GM12878 (cell line): ENCODE measurements at regions not wholly inside any gene's neighbourhood (a gene's known extent, or its start where the extent isn't known, plus 50 kb on each side); places are given as distances from the start of the nearest gene placed in this dataset.

Source experiments
- ATAC-seq: fragments of 200-7000 bp; cut with Tn5 transposase; 3 replicates; pipeline ENCODE4 v1.9.1; 2020; ENCODE audit warnings: mild to moderate bottlenecking, moderate library complexity
- BruUV-seq: library from RNA; stranded (reverse); fragments of 400-500 nt; replicated peaks from 2 replicates; lab custom pipeline; 2021; lab: Mats Ljungman, UMichigan
- CTCF ChIA-PET: fragments of 300-600 bp; sonication (Branson Sonifier 250); formaldehyde crosslinking; extraction: SDS; loops from one replicate; lab custom pipeline; 2021; ENCODE audit warnings: inconsistent platforms; lab: Yijun Ruan, JAX
- POLR2A ChIA-PET: fragments of 350-600 bp; formaldehyde crosslinking; extraction: SDS; loops from one replicate; lab custom pipeline; 2021; ENCODE audit warnings: inconsistent platforms; lab: Charles Lee
- RAD21 ChIA-PET: fragments of 300-600 bp; sonication (Branson Sonifier 250); formaldehyde crosslinking; loops from one replicate; lab custom pipeline; 2023; ENCODE audit warnings: antibody characterized with exemption; ENCODE audit not compliant: unreplicated experiment; lab: Charles Lee
- SMC1A ChIA-PET: fragments of 300-600 bp; sonication (Branson Sonifier 250); formaldehyde crosslinking; loops from one replicate; lab custom pipeline; 2023; ENCODE audit not compliant: unreplicated experiment, uncharacterized antibody; lab: Charles Lee
- DNase-seq: peaks from one replicate; pipeline ENCODE4 v3.0.0-alpha.2; 2011; ENCODE audit warnings: low read depth, low spot score
- FAIRE-seq: peaks from 3 replicates; lab custom pipeline; 2011; peaks lifted over from hg19 to GRCh38; lab: Jason Lieb, UNC
- H2AFZ ChIP-seq: 2 replicates; pipeline ENCODE4 v1.6.0; 2011; ENCODE audit warnings: low read depth, low read length, control low read depth; ENCODE audit not compliant: control insufficient read depth
- H3K27ac ChIP-seq: 2 replicates; pipeline ENCODE4 v1.5.1; 2011; ENCODE audit warnings: control low read depth; ENCODE audit not compliant: control insufficient read depth, insufficient read depth
- H3K27me3 ChIP-seq, 2 experiments: replicated peaks in 1 of 2; 2 replicates each; pipeline versions ENCODE4 v1.6.0 to v1.6.1; 2011; ENCODE audit warnings: low read length in 1 of 2; ENCODE audit not compliant: control insufficient read depth in 2 of 2, insufficient read depth in 2 of 2
- H3K36me3 ChIP-seq, 2 experiments: 2 replicates each; pipeline ENCODE4 v1.5.1; 2011; ENCODE audit warnings: low read length in 1 of 2; ENCODE audit not compliant: control insufficient read depth in 2 of 2, insufficient read depth in 2 of 2
- H3K4me1 ChIP-seq: 2 replicates; pipeline ENCODE4 v1.6.1; 2011; ENCODE audit warnings: mild to moderate bottlenecking, low read length, moderate library complexity, mixed read lengths; ENCODE audit not compliant: control insufficient read depth, insufficient read depth
- H3K4me2 ChIP-seq: 2 replicates; pipeline ENCODE4 v1.6.0; 2011; ENCODE audit warnings: control low read depth; ENCODE audit not compliant: control insufficient read depth, insufficient read depth
- H3K4me3 ChIP-seq: fragments of 200-600 bp; sonication (generic); 2 replicates; pipeline ENCODE4 v1.5.1; 2016
- H3K79me2 ChIP-seq: 2 replicates; pipeline ENCODE4 v1.6.0; 2011; ENCODE audit warnings: low read length; ENCODE audit not compliant: control insufficient read depth, insufficient read depth
- H3K9ac ChIP-seq: 2 replicates; pipeline ENCODE4 v1.8.0; 2011; ENCODE audit warnings: low read length, control low read depth, mixed read lengths; ENCODE audit not compliant: control insufficient read depth, insufficient read depth
- H3K9me3 ChIP-seq: replicated peaks from 3 replicates; pipeline ENCODE4 v1.5.1; 2011; ENCODE audit warnings: mild to moderate bottlenecking, low read length; ENCODE audit not compliant: control insufficient read depth, insufficient read depth
- H4K20me1 ChIP-seq: 2 replicates; pipeline ENCODE4 v1.6.0; 2011; ENCODE audit not compliant: control insufficient read depth, insufficient read depth
- BCLAF1 ChIP-seq: fragments of 450-650 bp; IDR thresholded peaks from 2 replicates; pipeline ENCODE4 v1.6.1; 2017; ENCODE audit warnings: antibody characterized with exemption, mild to moderate bottlenecking, moderate library complexity
- CEBPB ChIP-seq, 2 experiments: fragments of 150-350 bp in 1 of 2; IDR thresholded peaks; 2 replicates each; pipeline ENCODE4 v1.6.1; 2012 to 2014; ENCODE audit warnings: low read depth in 2 of 2, low read length in 2 of 2, borderline replicate concordance in 1 of 2, inconsistent platforms in 1 of 2
- CREB1 ChIP-seq: IDR thresholded peaks from 2 replicates; pipeline ENCODE4 v1.6.1; 2012; ENCODE audit warnings: low read depth, mild to moderate bottlenecking, inconsistent platforms
- FOS ChIP-seq: IDR thresholded peaks from 3 replicates; pipeline ENCODE4 v1.6.1; 2011; ENCODE audit warnings: borderline replicate concordance; ENCODE audit not compliant: insufficient read length; ENCODE audit errors: extremely low read depth
- NFYA ChIP-seq: IDR thresholded peaks from 2 replicates; pipeline ENCODE4 v1.6.1; 2011; ENCODE audit warnings: low read depth, mild to moderate bottlenecking, low read length, improper control_type of control experiment, borderline replicate concordance
- NR2C1 ChIP-seq: fragments of 450-650 bp; IDR thresholded peaks from 2 replicates; pipeline ENCODE4 v1.6.1; 2017; ENCODE audit warnings: antibody characterized with exemption, mild to moderate bottlenecking, moderate library complexity
- PAX5 ChIP-seq: IDR thresholded peaks from 2 replicates; pipeline ENCODE4 v1.6.1; 2011; ENCODE audit warnings: low read depth, low read length, borderline replicate concordance
- SIN3A ChIP-seq: IDR thresholded peaks from 2 replicates; pipeline ENCODE4 v1.6.1; 2012; ENCODE audit warnings: low read depth, low read length, improper control_type of control experiment
- SREBF2 ChIP-seq: IDR thresholded peaks from 2 replicates; pipeline ENCODE4 v1.6.1; 2012; ENCODE audit warnings: mild to moderate bottlenecking, low read length
- STAT3 ChIP-seq: IDR thresholded peaks from 2 replicates; pipeline ENCODE4 v1.6.1; 2011; ENCODE audit warnings: low read depth, low read length, improper control_type of control experiment
- TARDBP ChIP-seq: IDR thresholded peaks from 2 replicates; pipeline ENCODE4 v1.6.1; 2016; ENCODE audit warnings: borderline replicate concordance
- YY1 ChIP-seq: IDR thresholded peaks from 2 replicates; pipeline ENCODE4 v1.6.1; 2011; ENCODE audit warnings: low read depth, mild to moderate bottlenecking, low read length
- ZNF24 ChIP-seq: fragments of 450-650 bp; IDR thresholded peaks from 2 replicates; pipeline ENCODE4 v1.6.1; 2017; ENCODE audit warnings: antibody characterized with exemption, mild to moderate bottlenecking
- ZSCAN29 ChIP-seq: fragments of 450-650 bp; IDR thresholded peaks from 2 replicates; pipeline ENCODE4 v1.6.1; 2017; ENCODE audit warnings: mild to moderate bottlenecking, moderate library complexity
- WGBS: methylation state at CpG from one replicate; pipeline ENCODE4 v1.1.6; 2016; ENCODE audit warnings: low lambda C conversion rate; ENCODE audit not compliant: insufficient replicate concordance, insufficient coverage; ENCODE audit errors: missing lambda C conversion rate; 5-methylcytosine and 5-hydroxymethylcytosine counted together
- in situ Hi-C: fragments of 300-500 bp; cut with MboI; formaldehyde crosslinking; loops from 9 replicates; pipeline ENCODE4 v1.14.3; 2018; ENCODE audit warnings: mixed read lengths
- intact Hi-C: fragments of 100-400 bp; cut with micrococcal nuclease; formaldehyde crosslinking; loops from one replicate; pipeline ENCODE4 v1.14.2; 2022; ENCODE audit not compliant: unreplicated experiment
- TF ChIP-seq, protein P1 (sequence below): fragments of 450-650 bp; conservative IDR thresholded peaks from 2 replicates; pipeline ENCODE4 v1.6.1; 2017; ENCODE audit warnings: mild to moderate bottlenecking, moderate library complexity
- TF ChIP-seq, protein P2 (sequence below): IDR thresholded peaks from 2 replicates; pipeline ENCODE4 v1.6.1; 2011; ENCODE audit warnings: borderline replicate concordance, low read depth, mild to moderate bottlenecking, moderate library complexity, mixed read lengths, low read length; ENCODE audit not compliant: insufficient read depth; ENCODE audit errors: extremely low read length
- TF ChIP-seq, protein P3 (sequence below): IDR thresholded peaks from 2 replicates; pipeline ENCODE4 v1.6.1; 2012; ENCODE audit warnings: low read depth, low read length, improper control_type of control experiment

DNA sequence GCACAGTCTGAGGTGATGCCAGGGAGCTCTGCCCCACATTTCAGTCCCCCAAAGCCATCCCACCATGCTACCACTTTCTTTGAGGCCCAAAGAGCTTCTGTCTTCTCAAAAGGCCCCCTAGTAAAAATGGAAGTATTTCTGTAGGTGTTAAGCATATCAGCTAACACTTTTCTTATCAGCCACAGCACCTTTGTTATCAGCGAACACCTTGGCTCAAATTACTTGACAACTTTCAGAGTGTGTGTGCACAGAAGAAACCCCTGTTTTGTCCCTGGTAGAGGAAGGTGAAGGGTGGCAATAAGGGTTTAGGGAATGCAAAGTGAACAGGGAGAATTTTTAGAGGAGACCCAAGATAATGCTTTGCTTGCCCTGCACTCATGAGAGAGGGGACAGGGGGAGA lies 54.8 kb upstream of the GJA8 start:
- RAD21 ChIA-PET: no interaction called here
- Histone ChIP-seq H3K79me2 (no peaks in the 10 kb centered on the region), H3K27me3 (no peaks in the 10 kb centered on the region), H3K36me3 (no peaks in the 10 kb centered on the region), H4K20me1 (no peaks in the 10 kb centered on the region), H2AFZ (no peak overlapping the region), H3K4me3 (no peak overlapping the region), H3K9ac (no peak overlapping the region), H3K27ac (no peak overlapping the region), H3K4me1 (no peaks in the 10 kb centered on the region), H3K9me3 (no peaks in the 10 kb centered on the region), H3K4me2 (no peak overlapping the region)
- in situ Hi-C loops: no loop called here
- SMC1A ChIA-PET: no interaction called here
- WGBS: 17% methylated on average over 1 of the region's 1 CpG
- ATAC-seq (no peak), DNase-seq (no peak), FAIRE-seq (no peak)
- no TSS peak for BruUV-seq
- POLR2A ChIA-PET: interaction anchor here (0.6 kb wide), 1 partner anchor 1096 kb away, joined by 3 read pairs; no protein-coding TSS in a partner anchor
- intact Hi-C loops: no loop called here
- CTCF ChIA-PET: no interaction called here
- TF ChIP-seq CREB1: no peak
- TF ChIP-seq CEBPB (IDR thresholded peaks at IDR 0.05; ENCODE audit: borderline replicate concordance in 1 of 2, low read depth in 2 of 2, low read length in 2 of 2): no peak
- TF ChIP-seq STAT3: no peak
- TF ChIP-seq, protein P1, sequence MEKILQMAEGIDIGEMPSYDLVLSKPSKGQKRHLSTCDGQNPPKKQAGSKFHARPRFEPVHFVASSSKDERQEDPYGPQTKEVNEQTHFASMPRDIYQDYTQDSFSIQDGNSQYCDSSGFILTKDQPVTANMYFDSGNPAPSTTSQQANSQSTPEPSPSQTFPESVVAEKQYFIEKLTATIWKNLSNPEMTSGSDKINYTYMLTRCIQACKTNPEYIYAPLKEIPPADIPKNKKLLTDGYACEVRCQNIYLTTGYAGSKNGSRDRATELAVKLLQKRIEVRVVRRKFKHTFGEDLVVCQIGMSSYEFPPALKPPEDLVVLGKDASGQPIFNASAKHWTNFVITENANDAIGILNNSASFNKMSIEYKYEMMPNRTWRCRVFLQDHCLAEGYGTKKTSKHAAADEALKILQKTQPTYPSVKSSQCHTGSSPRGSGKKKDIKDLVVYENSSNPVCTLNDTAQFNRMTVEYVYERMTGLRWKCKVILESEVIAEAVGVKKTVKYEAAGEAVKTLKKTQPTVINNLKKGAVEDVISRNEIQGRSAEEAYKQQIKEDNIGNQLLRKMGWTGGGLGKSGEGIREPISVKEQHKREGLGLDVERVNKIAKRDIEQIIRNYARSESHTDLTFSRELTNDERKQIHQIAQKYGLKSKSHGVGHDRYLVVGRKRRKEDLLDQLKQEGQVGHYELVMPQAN: no peak
- TF ChIP-seq NR2C1: no peak
- no peak for TF ChIP-seq FOS
- no peak for TF ChIP-seq TARDBP
- no peak for TF ChIP-seq ZSCAN29
- no peak for TF ChIP-seq ZNF24
- no peak for TF ChIP-seq SREBF2
- TF ChIP-seq, protein P2, sequence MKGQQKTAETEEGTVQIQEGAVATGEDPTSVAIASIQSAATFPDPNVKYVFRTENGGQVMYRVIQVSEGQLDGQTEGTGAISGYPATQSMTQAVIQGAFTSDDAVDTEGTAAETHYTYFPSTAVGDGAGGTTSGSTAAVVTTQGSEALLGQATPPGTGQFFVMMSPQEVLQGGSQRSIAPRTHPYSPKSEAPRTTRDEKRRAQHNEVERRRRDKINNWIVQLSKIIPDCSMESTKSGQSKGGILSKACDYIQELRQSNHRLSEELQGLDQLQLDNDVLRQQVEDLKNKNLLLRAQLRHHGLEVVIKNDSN: no peak
- no peak for TF ChIP-seq BCLAF1
- no peak for TF ChIP-seq PAX5
- TF ChIP-seq, protein P3, sequence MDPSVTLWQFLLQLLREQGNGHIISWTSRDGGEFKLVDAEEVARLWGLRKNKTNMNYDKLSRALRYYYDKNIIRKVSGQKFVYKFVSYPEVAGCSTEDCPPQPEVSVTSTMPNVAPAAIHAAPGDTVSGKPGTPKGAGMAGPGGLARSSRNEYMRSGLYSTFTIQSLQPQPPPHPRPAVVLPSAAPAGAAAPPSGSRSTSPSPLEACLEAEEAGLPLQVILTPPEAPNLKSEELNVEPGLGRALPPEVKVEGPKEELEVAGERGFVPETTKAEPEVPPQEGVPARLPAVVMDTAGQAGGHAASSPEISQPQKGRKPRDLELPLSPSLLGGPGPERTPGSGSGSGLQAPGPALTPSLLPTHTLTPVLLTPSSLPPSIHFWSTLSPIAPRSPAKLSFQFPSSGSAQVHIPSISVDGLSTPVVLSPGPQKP: no peak
- TF ChIP-seq SIN3A: no peak
- no peak for TF ChIP-seq NFYA
- TF ChIP-seq YY1: no peak
